Muscle of arm (tissue), 1 donor: ENCODE measurements at regions not wholly inside any gene's neighbourhood (a gene's known extent, or its start where the extent isn't known, plus 50 kb on each side); places are given as distances from the start of the nearest gene placed in this dataset.
"Not testable (repeated sequence)": the region's sequence is repeated elsewhere in the genome, so short reads cannot be mapped to it uniquely, and the experiment has no call there.

Experiments
- DNase-seq: peaks from one replicate; pipeline ENCODE4 v3.0.0-alpha.2; 2013

DNA sequence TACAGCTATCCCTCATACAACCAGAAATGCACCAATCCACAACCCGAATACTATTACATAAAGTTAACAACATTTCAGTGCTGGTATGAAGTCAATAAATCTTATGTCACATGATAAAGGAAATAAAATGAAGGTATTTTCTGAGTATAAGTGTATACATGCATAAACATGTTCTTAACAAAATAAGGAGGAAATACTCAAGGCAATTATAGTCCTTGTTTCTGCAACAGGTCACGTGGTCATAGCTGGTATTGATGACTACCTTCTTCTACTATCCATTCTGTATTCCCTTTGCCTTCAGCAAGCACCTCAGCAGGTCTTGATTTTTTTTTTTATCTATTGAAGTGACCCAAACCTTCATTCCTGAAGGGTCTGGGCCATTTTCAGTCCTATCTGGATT, 675.6 kb downstream of the RPL10L start:
- no peak for DNase-seq

DNA sequence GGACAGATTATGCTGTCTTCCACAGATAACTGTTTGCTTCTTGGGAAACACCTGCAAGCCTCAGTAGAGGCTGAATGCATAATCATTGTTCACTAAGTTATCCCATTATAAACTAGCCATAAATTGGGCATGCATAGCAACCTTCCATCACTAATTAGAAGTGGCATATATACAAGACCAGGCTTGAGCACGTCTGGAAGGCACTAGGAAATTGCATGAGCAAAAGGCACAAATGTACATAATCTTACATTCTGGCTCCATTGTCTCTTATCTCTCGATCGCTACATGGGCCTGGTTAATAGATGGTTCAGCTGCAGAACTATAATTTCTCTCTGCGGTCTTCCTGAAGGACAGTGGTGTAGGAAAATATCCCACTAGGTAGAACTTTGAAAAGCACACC, 679.2 kb downstream of the RPL10L start:
- no peak for DNase-seq

DNA sequence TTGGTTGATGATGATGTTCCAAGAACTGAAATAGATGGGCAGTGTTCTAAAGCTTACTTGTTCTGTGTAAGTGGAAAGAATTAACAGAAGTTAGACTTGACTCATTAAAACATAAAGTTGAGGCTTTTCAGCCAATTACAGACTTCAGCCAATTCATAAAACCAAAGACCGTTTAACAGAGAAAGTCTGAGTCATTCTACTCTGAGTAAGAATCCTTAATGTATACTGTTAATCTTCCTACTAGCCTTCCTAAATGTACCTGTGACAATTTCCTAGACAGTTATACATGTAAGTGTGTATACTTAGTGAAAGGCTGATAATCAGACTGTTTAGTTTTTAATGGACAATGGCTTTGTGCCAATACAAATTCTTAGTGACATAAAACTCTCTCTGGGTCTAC, 681.0 kb downstream of the RPL10L start:
- no peak for DNase-seq

GRCh38 chr14:45968037-45968436, 683.5 kb downstream of the RPL10L start:
- no peak for DNase-seq

GRCh38 chr14:45949479-45949878, 696.5 kb upstream of the MIS18BP1 start:
- no peak for DNase-seq

DNA sequence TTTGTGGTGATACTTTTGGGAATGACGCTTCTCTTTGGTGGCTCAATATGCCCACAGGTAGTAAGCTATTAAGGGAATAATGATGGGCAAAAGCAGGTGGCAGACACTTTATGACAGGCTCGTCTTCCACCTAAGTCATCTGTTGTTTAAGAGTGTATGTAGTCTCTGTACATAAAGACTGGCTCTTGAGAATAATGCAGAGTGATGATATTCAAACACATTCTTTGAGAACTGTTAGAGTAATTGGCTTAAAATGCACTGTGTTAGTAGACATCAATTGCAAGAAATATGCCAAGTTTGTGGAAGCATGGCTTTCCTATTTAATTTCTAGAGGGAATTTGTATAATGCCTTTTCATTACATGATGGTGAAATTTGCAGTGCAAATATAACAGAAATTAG, 694.8 kb upstream of the MIS18BP1 start:
- DNase-seq, result no peak

DNA sequence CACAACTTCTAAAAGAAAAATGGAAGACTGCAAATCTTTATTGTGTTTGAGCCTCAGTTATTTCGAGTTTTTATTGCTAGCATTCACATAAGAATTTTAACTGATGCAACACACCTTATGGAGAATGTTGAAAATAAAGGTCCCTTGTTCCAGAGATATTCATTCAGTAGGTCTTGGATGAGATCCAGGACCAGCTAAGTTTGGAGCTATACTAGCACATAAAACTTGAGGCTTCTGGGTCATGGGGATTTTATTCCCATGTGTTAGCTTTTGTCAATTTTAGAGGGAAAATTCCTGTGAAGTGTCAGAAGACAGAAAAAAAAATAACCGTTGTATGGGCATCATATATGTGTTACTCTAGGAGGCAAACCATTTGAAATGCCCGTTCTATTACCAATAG, 693.2 kb upstream of the MIS18BP1 start:
- no peak for DNase-seq

DNA sequence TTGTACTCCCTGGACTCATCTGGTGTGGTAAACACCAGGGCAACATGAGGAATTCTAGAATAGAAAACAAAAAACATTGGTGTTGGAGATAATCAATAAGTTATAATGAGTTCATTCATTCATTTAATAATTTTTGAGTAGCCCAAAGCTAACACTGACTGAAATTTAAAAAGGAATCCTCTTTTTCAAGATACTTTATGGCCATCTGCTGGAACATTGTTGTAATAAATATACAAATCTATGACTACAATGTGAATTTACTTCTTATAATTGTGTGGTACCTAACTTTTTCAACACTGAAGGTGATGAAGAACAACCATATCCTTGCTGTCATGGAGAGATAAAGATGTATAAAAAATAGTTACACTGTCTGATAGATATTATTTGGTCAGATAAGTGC, 687.3 kb upstream of the MIS18BP1 start:
- DNase-seq, result no peak

DNA sequence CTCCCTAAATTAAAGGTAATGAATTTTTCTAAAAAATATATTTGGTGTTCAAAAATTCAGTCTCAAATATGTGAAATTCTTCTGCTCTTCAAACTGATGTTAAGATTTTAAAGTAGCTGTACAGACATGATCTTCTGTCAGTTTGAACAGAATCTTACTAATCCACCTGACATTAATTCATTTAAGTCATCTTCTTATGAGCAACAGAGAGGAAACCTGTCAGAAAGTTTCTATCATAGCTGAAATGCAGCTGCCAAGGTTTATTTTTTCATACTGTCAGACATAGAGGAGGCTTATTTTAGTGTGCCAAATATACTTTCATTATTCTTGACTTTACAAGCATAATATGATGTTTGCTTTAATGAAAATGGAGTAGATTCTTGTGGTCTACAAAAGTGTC, 686.6 kb upstream of the MIS18BP1 start:
- DNase-seq, result no peak

DNA sequence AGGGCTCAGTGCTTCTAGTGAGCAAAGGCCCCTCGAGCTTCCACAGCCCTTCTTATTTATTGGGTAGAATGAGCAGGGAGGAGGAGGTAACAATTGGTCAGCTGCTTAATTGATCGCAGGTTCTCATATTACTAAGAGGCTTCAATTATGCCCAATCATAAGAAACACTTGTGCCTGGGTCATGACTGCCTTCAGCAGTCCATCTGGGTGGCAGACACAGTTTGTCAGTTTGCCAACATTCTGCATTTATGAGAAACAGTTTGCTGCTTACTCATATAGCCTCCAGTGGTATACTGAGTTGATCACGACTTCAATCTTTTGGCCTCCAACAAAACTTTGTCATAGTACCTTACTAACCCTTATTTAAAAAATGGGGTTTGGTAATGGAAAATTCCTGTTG, 667.0 kb upstream of the MIS18BP1 start:
- DNase-seq, result not testable (repeated sequence)

DNA sequence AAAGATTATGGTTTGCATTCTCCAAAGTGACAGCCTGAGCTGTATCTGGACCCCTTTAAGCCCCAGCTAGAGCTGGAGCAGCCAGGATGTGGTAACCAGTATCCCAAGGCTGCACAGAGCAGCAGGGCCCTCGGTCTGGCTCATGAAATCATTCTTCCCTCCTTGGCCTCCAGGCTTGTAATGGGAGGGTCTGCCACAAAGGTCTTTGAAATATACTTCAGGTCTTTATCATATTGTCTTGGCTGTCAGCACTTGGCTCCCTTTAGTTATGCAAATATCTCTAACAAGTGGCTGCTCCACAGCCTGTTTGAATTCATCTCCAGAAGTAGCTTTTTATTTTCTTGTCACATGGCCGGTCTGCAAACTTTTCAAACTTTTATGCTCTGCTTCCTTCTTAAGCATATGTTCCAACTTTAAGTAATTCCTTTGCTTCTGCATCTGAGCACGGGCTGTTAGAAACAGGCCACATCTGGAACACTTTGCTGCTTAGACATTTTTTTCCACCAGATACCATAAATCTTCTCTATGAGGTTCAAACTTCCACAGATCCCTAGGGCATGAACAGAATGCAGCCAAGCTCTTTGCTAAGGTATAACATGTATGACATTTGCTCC, 663.4 kb upstream of the MIS18BP1 start:
- peak; percentile 7 for DNase-seq

GRCh38 chr14:45907782-45908181, 654.8 kb upstream of the MIS18BP1 start:
- no peak for DNase-seq

GRCh38 chr14:45906257-45906656, 653.3 kb upstream of the MIS18BP1 start:
- no peak for DNase-seq

GRCh38 chr14:45905672-45906071, 652.7 kb upstream of the MIS18BP1 start:
- no peak for DNase-seq

DNA sequence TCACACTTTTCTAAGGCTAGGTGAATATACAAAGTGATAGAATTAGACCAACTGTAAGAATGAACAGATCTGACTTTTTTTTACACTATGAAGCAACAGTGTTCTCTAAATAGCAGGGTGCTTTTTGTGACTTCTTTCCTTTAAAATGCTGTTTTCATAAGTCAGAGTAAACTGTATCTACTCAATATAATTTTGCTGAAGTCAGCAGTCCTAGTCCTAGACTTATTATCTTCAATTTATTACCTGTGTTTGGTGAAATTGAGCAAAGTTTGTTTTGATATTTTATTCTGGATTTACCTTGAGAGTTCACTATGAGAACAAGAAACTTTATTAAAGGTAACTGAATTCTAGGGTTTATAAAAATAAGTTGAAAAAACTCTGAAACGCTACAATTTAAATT, 651.3 kb upstream of the MIS18BP1 start:
- no peak for DNase-seq

DNA sequence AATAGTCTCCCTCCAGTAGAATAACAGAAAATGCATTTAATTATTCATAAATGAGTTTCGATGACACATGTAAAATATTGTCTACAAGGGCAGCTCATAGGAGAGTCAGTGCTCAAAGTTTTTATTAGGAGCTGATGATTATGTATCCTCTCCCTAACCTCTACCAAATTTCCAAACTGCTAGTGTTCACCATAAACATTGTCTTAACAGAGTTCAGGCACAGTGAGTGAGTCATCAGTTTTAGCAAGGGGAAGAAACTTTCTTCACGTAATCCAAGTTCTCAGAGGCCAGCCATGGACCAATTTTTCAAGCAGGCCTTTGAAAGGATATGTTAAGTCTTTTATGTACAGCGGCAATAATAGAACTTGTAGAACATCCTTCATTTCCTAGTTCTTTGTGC, 649.2 kb upstream of the MIS18BP1 start:
- DNase-seq, result no peak

DNA sequence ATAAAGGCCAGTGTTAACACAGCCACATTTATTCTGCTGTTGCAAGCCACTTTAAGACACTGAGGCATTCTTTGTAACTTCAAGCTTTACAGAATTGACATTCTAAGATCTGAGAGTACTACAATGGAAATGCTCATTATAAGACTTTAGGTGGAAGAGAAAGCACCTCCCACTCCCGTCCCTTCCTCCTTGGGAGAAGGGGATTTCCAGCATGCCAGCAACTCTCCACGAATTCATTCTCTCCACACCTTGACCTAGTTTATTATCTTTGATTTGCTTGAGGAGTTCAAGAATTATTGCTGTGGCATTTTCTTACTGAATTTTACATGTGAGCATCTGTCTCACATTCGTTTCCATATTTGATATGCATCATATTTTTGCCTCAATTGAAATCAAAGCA, 644.4 kb upstream of the MIS18BP1 start:
- DNase-seq, result no peak

GRCh38 chr14:45893127-45893526, 640.1 kb upstream of the MIS18BP1 start:
- DNase-seq, result no peak

DNA sequence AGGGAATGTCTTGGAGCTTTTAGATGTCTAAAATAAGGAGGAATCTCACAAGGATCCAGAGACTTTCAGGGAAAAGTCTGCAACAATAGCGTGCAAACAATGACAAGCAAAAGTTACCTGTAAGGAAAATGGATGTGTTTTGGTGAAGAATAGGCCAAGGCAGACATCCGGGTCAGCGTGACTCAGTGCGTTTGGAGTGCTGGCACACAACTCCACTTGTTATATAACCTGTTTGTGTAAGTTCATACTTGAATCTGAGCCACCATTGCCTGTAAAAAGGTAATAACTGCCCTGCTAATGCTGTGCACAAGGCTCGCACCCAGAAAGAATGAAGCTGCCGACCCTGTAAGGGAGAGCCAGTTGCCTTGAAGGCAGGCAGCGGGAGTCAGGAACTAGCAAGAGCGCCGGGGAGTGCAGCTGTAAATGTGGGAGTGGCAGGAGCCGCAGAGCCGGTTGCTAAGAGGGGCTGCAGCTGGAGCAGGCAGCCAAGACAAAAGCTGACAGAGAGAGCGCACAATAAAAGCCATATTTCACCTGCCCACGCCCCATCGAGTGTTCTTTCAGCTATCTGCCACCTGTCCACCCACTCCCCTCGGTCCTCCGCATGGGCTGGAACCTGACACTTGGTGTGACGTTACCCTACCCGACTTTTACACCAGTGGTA, 638.5 kb upstream of the MIS18BP1 start:
- DNase-seq, result no peak

GRCh38 chr14:45888766-45889285, 635.8 kb upstream of the MIS18BP1 start:
- DNase-seq, result not testable (repeated sequence)

DNA sequence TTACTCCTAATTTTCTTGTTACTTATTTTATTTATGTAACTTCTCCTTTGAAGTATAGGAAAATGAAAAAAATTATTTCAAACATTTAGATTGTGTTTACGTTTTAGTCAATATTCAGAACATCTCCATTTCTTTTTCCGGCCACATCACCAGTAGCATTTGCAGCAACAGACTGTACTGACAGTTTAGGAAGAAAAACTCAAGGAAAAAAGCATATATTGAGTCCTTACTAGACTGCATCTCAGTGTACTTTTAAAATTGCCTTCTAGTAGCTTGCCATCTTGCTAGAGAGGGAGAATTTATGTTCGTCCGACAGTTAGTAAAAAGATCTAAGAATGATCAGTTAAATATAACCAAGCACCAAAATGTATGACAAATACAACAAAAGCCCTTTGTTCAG, 625.0 kb upstream of the MIS18BP1 start:
- no peak for DNase-seq

- no peak for DNase-seq
These were observed 615.9 kb upstream of the MIS18BP1 start for GRCh38 chr14:45868863-45869262.

GRCh38 chr14:45868377-45868776, 615.4 kb upstream of the MIS18BP1 start:
- DNase-seq, result no peak
